NB4 (cell line): ENCODE measurements at regions not wholly inside any gene's neighbourhood (a gene's known extent, or its start where the extent isn't known, plus 50 kb on each side); places are given as distances from the start of the nearest gene placed in this dataset.
A peak's percentile ranks its signal among the peaks of the same experiment; 100 is the strongest.
"Not testable (repeated sequence)": the region's sequence is repeated elsewhere in the genome, so short reads cannot be mapped to it uniquely, and the experiment has no call there.

Experiments
- DNase-seq: peaks from one replicate; pipeline ENCODE4 v3.0.0; 2010; ENCODE audit warnings: low read depth
- H3K4me3 ChIP-seq: one replicate; pipeline ENCODE4 v1.5.1; 2011; ENCODE audit warnings: mild to moderate bottlenecking, low read depth, low read length, moderate library complexity
- MAX ChIP-seq: IDR thresholded peaks from 2 replicates; pipeline ENCODE4 v1.6.1; 2011; ENCODE audit warnings: low read depth, low read length
- MYC ChIP-seq: IDR thresholded peaks from 2 replicates; pipeline ENCODE4 v1.6.1; 2011; ENCODE audit warnings: low read depth, low read length
- POLR2A ChIP-seq: IDR thresholded peaks from 2 replicates; pipeline ENCODE4 v1.6.1; 2011; ENCODE audit warnings: mild to moderate bottlenecking; ENCODE audit not compliant: insufficient read length; ENCODE audit errors: extremely low read depth
- TF ChIP-seq, protein P1 (sequence below): IDR thresholded peaks from one replicate; pipeline ENCODE4 v1.5.1; 2012; ENCODE audit warnings: low read depth, low read length

- no peak overlapping the region for H3K4me3 ChIP-seq
- DNase-seq = no peak
- no peak for TF ChIP-seq POLR2A
- TF ChIP-seq MYC = no peak
- TF ChIP-seq, protein P1, sequence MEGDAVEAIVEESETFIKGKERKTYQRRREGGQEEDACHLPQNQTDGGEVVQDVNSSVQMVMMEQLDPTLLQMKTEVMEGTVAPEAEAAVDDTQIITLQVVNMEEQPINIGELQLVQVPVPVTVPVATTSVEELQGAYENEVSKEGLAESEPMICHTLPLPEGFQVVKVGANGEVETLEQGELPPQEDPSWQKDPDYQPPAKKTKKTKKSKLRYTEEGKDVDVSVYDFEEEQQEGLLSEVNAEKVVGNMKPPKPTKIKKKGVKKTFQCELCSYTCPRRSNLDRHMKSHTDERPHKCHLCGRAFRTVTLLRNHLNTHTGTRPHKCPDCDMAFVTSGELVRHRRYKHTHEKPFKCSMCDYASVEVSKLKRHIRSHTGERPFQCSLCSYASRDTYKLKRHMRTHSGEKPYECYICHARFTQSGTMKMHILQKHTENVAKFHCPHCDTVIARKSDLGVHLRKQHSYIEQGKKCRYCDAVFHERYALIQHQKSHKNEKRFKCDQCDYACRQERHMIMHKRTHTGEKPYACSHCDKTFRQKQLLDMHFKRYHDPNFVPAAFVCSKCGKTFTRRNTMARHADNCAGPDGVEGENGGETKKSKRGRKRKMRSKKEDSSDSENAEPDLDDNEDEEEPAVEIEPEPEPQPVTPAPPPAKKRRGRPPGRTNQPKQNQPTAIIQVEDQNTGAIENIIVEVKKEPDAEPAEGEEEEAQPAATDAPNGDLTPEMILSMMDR = no peak
- no peak for TF ChIP-seq MAX
Observed at GRCh38 chr10:105742923-105743322, 1101.8 kb downstream of the SORCS3 start.

- peak; percentile 4 for DNase-seq
- TF ChIP-seq POLR2A (no peak), MYC (no peak), MAX (no peak)
- TF ChIP-seq, protein P1 = no peak
- H3K4me3 ChIP-seq = no peak overlapping the region
Observed at GRCh38 chr10:105742184-105742583, 1101.1 kb downstream of the SORCS3 start.

DNA sequence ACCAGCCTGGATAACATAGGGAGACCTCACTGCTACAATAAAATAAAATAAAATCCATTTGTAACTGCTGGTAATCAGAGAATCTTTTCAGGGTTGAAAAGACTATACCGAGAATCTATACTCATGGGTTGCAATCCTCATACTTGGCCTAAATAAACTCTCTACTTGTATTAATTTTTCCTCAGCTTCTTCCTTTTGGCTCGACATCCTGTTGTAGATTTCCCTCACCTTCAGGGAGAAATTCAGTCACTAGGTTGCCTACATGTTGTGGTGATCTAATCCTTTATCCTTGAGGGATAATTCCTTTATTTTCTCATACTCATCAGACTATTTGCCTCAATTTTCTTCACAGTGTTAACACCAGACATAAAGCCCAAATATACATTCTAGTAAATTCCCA lies 1093.4 kb downstream of the SORCS3 start:
- no peak overlapping the region for H3K4me3 ChIP-seq
- no peak for DNase-seq
- TF ChIP-seq, protein P1 = no peak
- TF ChIP-seq POLR2A (no peak), MYC (no peak), MAX (no peak)

DNA sequence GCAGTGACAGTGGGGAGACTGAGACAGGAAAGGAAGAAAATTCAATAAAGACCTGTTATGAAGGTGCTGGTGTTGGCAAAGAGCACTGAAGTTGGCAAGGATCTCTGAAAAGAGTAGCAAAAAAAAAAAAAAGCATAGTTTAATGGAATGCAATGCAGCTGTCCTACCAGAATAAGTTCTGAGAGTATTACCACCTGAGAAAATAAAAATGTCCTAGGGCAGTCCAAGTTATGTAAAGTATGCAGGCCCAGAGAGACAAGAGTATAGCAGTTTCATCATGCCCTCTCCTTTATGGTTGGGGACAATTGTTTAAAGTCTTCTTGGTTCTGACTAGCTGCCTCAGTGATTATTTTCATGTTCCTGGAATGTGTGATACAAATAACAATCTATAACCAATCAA lies 1092.8 kb downstream of the SORCS3 start:
- DNase-seq = no peak
- no peak overlapping the region for H3K4me3 ChIP-seq
- no peak for TF ChIP-seq MAX
- TF ChIP-seq POLR2A = no peak
- TF ChIP-seq MYC = no peak
- TF ChIP-seq, protein P1 = no peak

GRCh38 chr10:105729428-105729827 lies 1088.3 kb downstream of the SORCS3 start:
- DNase-seq = no peak
- no peak for TF ChIP-seq POLR2A
- TF ChIP-seq, protein P1 = no peak
- TF ChIP-seq MAX = no peak
- no peak for TF ChIP-seq MYC

DNA sequence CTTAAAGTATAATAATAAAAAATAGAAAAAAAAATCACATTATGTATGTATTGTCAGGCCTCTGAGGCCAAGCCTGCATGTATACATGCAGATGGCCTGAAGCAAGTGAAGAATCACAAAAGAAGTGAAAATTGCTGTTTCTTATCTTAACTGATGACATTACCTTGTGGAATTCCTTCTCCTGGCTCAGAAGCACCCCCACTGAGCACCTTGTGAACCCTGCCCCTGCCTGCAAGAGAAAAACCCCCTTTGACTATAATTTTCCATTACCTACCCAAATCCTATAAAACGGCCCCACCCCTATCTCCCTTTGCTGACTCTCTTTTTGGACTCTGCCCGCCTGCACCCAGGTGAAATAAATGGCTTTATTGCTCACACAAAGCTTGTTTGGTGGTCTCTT lies 1086.5 kb downstream of the SORCS3 start:
- not testable (repeated sequence) for DNase-seq, H3K4me3 ChIP-seq

More at GRCh38 chr10:105729428-105729827, 1088.3 kb downstream of the SORCS3 start:
- no peak overlapping the region for H3K4me3 ChIP-seq
